Neural crest cell (in vitro differentiated cells): ENCODE measurements at regions not wholly inside any gene's neighbourhood (a gene's known extent, or its start where the extent isn't known, plus 50 kb on each side); places are given as distances from the start of the nearest gene placed in this dataset.
A peak's percentile ranks its signal among the peaks of the same experiment; 100 is the strongest.

ENCODE experiments used
- DNase-seq: peaks from one replicate; pipeline ENCODE4 v3.0.0; 2021; ENCODE audit warnings: low read depth, mixed read lengths, low spot score
- H3K27ac Mint-ChIP-seq: one replicate; pipeline ENCODE4 v1.8.0; 2021; ENCODE audit warnings: mild to moderate bottlenecking, mixed read lengths; ENCODE audit not compliant: unreplicated experiment
- H3K27me3 Mint-ChIP-seq: 2 replicates; pipeline ENCODE4 v1.8.0; 2021; ENCODE audit warnings: low read depth, mild to moderate bottlenecking, mixed read lengths
- H3K36me3 Mint-ChIP-seq: 2 replicates; pipeline ENCODE4 v1.8.0; 2021; ENCODE audit warnings: low read depth, mild to moderate bottlenecking, mixed read lengths
- H3K4me1 Mint-ChIP-seq: 2 replicates; pipeline ENCODE4 v1.8.0; 2021; ENCODE audit warnings: mixed read lengths
- H3K4me3 Mint-ChIP-seq: one replicate; pipeline ENCODE4 v1.8.0; 2021; ENCODE audit warnings: mild to moderate bottlenecking, mixed read lengths
- H3K9me3 Mint-ChIP-seq: 2 replicates; pipeline ENCODE4 v1.8.0; 2021; ENCODE audit warnings: mixed read lengths
- CTCF ChIP-seq: fragments of 200-600 bp; sonication (generic); conservative IDR thresholded peaks from 2 replicates; pipeline ENCODE4 v1.5.0; 2021; ENCODE audit warnings: antibody characterized with exemption, mild to moderate bottlenecking

GRCh38 chr4:64784125-64784524 lies 374.9 kb upstream of the TECRL start:
- no peak for DNase-seq
- Mint-ChIP-seq H3K9me3 (no peaks in the 10 kb centered on the region), H3K36me3 (no peaks in the 10 kb centered on the region), H3K4me3 (no peak overlapping the region), H3K4me1 (peaks cover 4% of the 10 kb centered on the region), H3K27ac (no peak overlapping the region), H3K27me3 (no peaks in the 10 kb centered on the region)
- TF ChIP-seq CTCF = no peak

- Mint-ChIP-seq H3K9me3 (no peaks in the 10 kb centered on the region), H3K36me3 (no peaks in the 10 kb centered on the region), H3K27me3 (no peaks in the 10 kb centered on the region), H3K4me3 (no peak overlapping the region), H3K27ac (no peak overlapping the region), H3K4me1 (peaks cover 4% of the 10 kb centered on the region)
- TF ChIP-seq CTCF = peak; percentile 89
- DNase-seq = no peak
Measured at GRCh38 chr4:64781737-64782326, 372.6 kb upstream of the TECRL start.

GRCh38 chr4:64780664-64781063 lies 371.4 kb upstream of the TECRL start:
- Mint-ChIP-seq H3K4me3 (no peak overlapping the region), H3K27ac (no peak overlapping the region), H3K4me1 (peaks cover 4% of the 10 kb centered on the region), H3K36me3 (no peaks in the 10 kb centered on the region), H3K27me3 (no peaks in the 10 kb centered on the region), H3K9me3 (no peaks in the 10 kb centered on the region)
- DNase-seq = no peak
- TF ChIP-seq CTCF = no peak

GRCh38 chr4:64777286-64777685 lies 368.0 kb upstream of the TECRL start:
- Mint-ChIP-seq H3K36me3 (no peaks in the 10 kb centered on the region), H3K9me3 (no peaks in the 10 kb centered on the region), H3K27me3 (no peaks in the 10 kb centered on the region), H3K4me3 (no peak overlapping the region), H3K4me1 (no peaks in the 10 kb centered on the region), H3K27ac (no peak overlapping the region)
- DNase-seq = no peak
- TF ChIP-seq CTCF = no peak

- Mint-ChIP-seq H3K9me3 (no peaks in the 10 kb centered on the region), H3K36me3 (no peaks in the 10 kb centered on the region), H3K4me1 (no peaks in the 10 kb centered on the region), H3K27me3 (no peaks in the 10 kb centered on the region), H3K27ac (no peak overlapping the region), H3K4me3 (no peak overlapping the region)
- no peak for DNase-seq
- TF ChIP-seq CTCF = no peak
Measured at GRCh38 chr4:64776820-64777219, 367.6 kb upstream of the TECRL start.

GRCh38 chr4:64774626-64775025 lies 365.4 kb upstream of the TECRL start:
- no peak for TF ChIP-seq CTCF

More at GRCh38 chr4:64774626-64775025, 365.4 kb upstream of the TECRL start:
- Mint-ChIP-seq H3K9me3 (no peaks in the 10 kb centered on the region), H3K36me3 (no peaks in the 10 kb centered on the region), H3K27me3 (no peaks in the 10 kb centered on the region), H3K4me3 (no peak overlapping the region), H3K4me1 (peaks cover 5% of the 10 kb centered on the region), H3K27ac (no peak overlapping the region)
- no peak for DNase-seq
